HG03159 (cell line): ENCODE measurements at regions not wholly inside any gene's neighbourhood (a gene's known extent, or its start where the extent isn't known, plus 50 kb on each side); places are given as distances from the start of the nearest gene placed in this dataset.

Experiments used
- ATAC-seq: cut with Tn5 transposase; IDR thresholded peaks from one replicate; pipeline ENCODE4 v1.9.1; 2021; ENCODE audit warnings: mild to moderate bottlenecking, moderate library complexity; ENCODE audit not compliant: unreplicated experiment

GRCh38 chr10:55400075-55400849, 599.2 kb upstream of the PCDH15 start:
- no peak for ATAC-seq

- ATAC-seq, result no peak
Observed at GRCh38 chr10:55398497-55398882, 597.5 kb upstream of the PCDH15 start.

- ATAC-seq, result no peak
Observed at GRCh38 chr10:55397777-55398496, 596.9 kb upstream of the PCDH15 start.

- no peak for ATAC-seq
Observed at GRCh38 chr10:55378196-55378595, 577.2 kb upstream of the PCDH15 start.

GRCh38 chr10:55374917-55375316, 573.9 kb upstream of the PCDH15 start:
- no peak for ATAC-seq

GRCh38 chr10:55374060-55374459, 573.0 kb upstream of the PCDH15 start:
- no peak for ATAC-seq

GRCh38 chr10:55369670-55370420, 568.8 kb upstream of the PCDH15 start:
- ATAC-seq, result no peak

- no peak for ATAC-seq
Observed at GRCh38 chr10:55368467-55368866, 567.4 kb upstream of the PCDH15 start.

GRCh38 chr10:55367555-55367954, 566.5 kb upstream of the PCDH15 start:
- ATAC-seq, result no peak

GRCh38 chr10:55358539-55358938, 557.5 kb upstream of the PCDH15 start:
- no peak for ATAC-seq

- ATAC-seq, result no peak
Observed at GRCh38 chr10:55353414-55353813, 552.4 kb upstream of the PCDH15 start.

GRCh38 chr10:55351431-55351830, 550.4 kb upstream of the PCDH15 start:
- no peak for ATAC-seq

- no peak for ATAC-seq
Observed at GRCh38 chr10:55348534-55348933, 547.5 kb upstream of the PCDH15 start.

- ATAC-seq, result no peak
Observed at GRCh38 chr10:55330486-55330885, 529.5 kb upstream of the PCDH15 start.

- no peak for ATAC-seq
Observed at GRCh38 chr10:55329796-55330195, 528.8 kb upstream of the PCDH15 start.

- ATAC-seq, result no peak
Observed at GRCh38 chr10:55320187-55320700, 519.2 kb upstream of the PCDH15 start.

GRCh38 chr10:55311848-55312635, 511.0 kb upstream of the PCDH15 start:
- no peak for ATAC-seq

GRCh38 chr10:55310143-55310542, 509.1 kb upstream of the PCDH15 start:
- no peak for ATAC-seq

GRCh38 chr10:55305285-55305684, 504.3 kb upstream of the PCDH15 start:
- ATAC-seq, result no peak

GRCh38 chr10:55287346-55287745, 486.3 kb upstream of the PCDH15 start:
- ATAC-seq, result no peak

GRCh38 chr10:55283031-55283430, 482.0 kb upstream of the PCDH15 start:
- ATAC-seq, result no peak
